WTC11 (cell line): ENCODE measurements at regions not wholly inside any gene's neighbourhood (a gene's known extent, or its start where the extent isn't known, plus 50 kb on each side); places are given as distances from the start of the nearest gene placed in this dataset.

ENCODE experiments used
- CREB1 ChIP-seq: sonication (generic); formaldehyde crosslinking; IDR thresholded peaks from 2 replicates; pipeline ENCODE4 v1.8.0; 2023; ENCODE audit warnings: mild to moderate bottlenecking, missing genetic modification reagents
- CREM ChIP-seq: sonication (generic); formaldehyde crosslinking; IDR thresholded peaks from 2 replicates; pipeline ENCODE4 v1.8.1; 2022; ENCODE audit warnings: mild to moderate bottlenecking, missing genetic modification reagents, moderate library complexity
- ELF4 ChIP-seq: sonication (generic); formaldehyde crosslinking; IDR thresholded peaks from 2 replicates; pipeline ENCODE4 v1.8.1; 2022; ENCODE audit warnings: low read depth, mild to moderate bottlenecking, moderate library complexity, missing genetic modification reagents
- TF ChIP-seq, protein P1 (sequence below): fragments of 200-600 bp; IDR thresholded peaks from 2 replicates; pipeline ENCODE4 v1.8.0; 2022; ENCODE audit warnings: antibody characterized with exemption
- TF ChIP-seq, protein P2 (sequence below): sonication (generic); formaldehyde crosslinking; IDR thresholded peaks from 2 replicates; pipeline ENCODE4 v1.8.0; 2022; ENCODE audit warnings: mild to moderate bottlenecking, missing genetic modification reagents
- TF ChIP-seq, protein P3 (sequence below): sonication (generic); formaldehyde crosslinking; IDR thresholded peaks from 2 replicates; pipeline ENCODE4 v1.8.1; 2023; ENCODE audit warnings: mild to moderate bottlenecking, missing genetic modification reagents
- TF ChIP-seq, protein P4 (sequence below): sonication (generic); formaldehyde crosslinking; IDR thresholded peaks from 2 replicates; pipeline ENCODE4 v1.8.1; 2022; ENCODE audit warnings: low read depth, missing genetic modification reagents, borderline replicate concordance
- TF ChIP-seq, protein P5 (sequence below): sonication (generic); formaldehyde crosslinking; IDR thresholded peaks from 2 replicates; pipeline ENCODE4 v1.8.0; 2022; ENCODE audit warnings: mild to moderate bottlenecking, missing genetic modification reagents
- TF ChIP-seq, protein P6 (sequence below): sonication (generic); formaldehyde crosslinking; IDR thresholded peaks from 2 replicates; pipeline ENCODE4 v1.8.1; 2023; ENCODE audit warnings: mild to moderate bottlenecking, missing genetic modification reagents, borderline replicate concordance

DNA sequence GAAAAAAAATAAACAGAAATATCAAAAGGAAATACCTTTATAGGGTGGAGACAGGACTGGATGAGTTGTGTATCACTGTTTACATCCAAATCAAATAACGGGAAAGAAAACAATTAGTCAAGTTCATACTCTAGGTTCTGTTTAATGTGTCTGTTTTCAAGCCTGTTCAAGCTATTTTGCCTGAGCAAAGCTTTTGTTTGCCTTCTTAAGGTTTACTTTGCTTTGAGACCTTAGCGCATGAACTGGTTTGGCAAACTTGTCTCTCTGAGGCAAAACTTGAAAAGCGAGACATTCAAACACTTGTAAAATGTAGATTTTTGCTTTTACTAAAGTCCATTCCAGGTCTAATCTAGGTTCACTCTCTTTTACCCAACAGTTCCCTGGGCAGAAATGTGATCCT lies 174.1 kb upstream of the RFX3 start:
- TF ChIP-seq, protein P1, sequence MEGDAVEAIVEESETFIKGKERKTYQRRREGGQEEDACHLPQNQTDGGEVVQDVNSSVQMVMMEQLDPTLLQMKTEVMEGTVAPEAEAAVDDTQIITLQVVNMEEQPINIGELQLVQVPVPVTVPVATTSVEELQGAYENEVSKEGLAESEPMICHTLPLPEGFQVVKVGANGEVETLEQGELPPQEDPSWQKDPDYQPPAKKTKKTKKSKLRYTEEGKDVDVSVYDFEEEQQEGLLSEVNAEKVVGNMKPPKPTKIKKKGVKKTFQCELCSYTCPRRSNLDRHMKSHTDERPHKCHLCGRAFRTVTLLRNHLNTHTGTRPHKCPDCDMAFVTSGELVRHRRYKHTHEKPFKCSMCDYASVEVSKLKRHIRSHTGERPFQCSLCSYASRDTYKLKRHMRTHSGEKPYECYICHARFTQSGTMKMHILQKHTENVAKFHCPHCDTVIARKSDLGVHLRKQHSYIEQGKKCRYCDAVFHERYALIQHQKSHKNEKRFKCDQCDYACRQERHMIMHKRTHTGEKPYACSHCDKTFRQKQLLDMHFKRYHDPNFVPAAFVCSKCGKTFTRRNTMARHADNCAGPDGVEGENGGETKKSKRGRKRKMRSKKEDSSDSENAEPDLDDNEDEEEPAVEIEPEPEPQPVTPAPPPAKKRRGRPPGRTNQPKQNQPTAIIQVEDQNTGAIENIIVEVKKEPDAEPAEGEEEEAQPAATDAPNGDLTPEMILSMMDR = no peak
- TF ChIP-seq ELF4 (CRISPR knock-in tag) (no peak), CREM (CRISPR knock-in tag) (no peak), CREB1 (CRISPR knock-in tag) (no peak)
- TF ChIP-seq, protein P2, sequence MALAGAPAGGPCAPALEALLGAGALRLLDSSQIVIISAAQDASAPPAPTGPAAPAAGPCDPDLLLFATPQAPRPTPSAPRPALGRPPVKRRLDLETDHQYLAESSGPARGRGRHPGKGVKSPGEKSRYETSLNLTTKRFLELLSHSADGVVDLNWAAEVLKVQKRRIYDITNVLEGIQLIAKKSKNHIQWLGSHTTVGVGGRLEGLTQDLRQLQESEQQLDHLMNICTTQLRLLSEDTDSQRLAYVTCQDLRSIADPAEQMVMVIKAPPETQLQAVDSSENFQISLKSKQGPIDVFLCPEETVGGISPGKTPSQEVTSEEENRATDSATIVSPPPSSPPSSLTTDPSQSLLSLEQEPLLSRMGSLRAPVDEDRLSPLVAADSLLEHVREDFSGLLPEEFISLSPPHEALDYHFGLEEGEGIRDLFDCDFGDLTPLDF (CRISPR knock-in tag) = no peak
- TF ChIP-seq, protein P3, sequence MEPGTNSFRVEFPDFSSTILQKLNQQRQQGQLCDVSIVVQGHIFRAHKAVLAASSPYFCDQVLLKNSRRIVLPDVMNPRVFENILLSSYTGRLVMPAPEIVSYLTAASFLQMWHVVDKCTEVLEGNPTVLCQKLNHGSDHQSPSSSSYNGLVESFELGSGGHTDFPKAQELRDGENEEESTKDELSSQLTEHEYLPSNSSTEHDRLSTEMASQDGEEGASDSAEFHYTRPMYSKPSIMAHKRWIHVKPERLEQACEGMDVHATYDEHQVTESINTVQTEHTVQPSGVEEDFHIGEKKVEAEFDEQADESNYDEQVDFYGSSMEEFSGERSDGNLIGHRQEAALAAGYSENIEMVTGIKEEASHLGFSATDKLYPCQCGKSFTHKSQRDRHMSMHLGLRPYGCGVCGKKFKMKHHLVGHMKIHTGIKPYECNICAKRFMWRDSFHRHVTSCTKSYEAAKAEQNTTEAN = no peak
- TF ChIP-seq, protein P4, sequence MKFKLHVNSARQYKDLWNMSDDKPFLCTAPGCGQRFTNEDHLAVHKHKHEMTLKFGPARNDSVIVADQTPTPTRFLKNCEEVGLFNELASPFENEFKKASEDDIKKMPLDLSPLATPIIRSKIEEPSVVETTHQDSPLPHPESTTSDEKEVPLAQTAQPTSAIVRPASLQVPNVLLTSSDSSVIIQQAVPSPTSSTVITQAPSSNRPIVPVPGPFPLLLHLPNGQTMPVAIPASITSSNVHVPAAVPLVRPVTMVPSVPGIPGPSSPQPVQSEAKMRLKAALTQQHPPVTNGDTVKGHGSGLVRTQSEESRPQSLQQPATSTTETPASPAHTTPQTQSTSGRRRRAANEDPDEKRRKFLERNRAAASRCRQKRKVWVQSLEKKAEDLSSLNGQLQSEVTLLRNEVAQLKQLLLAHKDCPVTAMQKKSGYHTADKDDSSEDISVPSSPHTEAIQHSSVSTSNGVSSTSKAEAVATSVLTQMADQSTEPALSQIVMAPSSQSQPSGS = no peak
- TF ChIP-seq, protein P5, sequence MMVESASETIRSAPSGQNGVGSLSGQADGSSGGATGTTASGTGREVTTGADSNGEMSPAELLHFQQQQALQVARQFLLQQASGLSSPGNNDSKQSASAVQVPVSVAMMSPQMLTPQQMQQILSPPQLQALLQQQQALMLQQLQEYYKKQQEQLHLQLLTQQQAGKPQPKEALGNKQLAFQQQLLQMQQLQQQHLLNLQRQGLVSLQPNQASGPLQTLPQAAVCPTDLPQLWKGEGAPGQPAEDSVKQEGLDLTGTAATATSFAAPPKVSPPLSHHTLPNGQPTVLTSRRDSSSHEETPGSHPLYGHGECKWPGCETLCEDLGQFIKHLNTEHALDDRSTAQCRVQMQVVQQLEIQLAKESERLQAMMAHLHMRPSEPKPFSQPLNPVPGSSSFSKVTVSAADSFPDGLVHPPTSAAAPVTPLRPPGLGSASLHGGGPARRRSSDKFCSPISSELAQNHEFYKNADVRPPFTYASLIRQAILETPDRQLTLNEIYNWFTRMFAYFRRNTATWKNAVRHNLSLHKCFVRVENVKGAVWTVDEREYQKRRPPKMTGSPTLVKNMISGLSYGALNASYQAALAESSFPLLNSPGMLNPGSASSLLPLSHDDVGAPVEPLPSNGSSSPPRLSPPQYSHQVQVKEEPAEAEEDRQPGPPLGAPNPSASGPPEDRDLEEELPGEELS (CRISPR knock-in tag) = no peak
- TF ChIP-seq, protein P6, sequence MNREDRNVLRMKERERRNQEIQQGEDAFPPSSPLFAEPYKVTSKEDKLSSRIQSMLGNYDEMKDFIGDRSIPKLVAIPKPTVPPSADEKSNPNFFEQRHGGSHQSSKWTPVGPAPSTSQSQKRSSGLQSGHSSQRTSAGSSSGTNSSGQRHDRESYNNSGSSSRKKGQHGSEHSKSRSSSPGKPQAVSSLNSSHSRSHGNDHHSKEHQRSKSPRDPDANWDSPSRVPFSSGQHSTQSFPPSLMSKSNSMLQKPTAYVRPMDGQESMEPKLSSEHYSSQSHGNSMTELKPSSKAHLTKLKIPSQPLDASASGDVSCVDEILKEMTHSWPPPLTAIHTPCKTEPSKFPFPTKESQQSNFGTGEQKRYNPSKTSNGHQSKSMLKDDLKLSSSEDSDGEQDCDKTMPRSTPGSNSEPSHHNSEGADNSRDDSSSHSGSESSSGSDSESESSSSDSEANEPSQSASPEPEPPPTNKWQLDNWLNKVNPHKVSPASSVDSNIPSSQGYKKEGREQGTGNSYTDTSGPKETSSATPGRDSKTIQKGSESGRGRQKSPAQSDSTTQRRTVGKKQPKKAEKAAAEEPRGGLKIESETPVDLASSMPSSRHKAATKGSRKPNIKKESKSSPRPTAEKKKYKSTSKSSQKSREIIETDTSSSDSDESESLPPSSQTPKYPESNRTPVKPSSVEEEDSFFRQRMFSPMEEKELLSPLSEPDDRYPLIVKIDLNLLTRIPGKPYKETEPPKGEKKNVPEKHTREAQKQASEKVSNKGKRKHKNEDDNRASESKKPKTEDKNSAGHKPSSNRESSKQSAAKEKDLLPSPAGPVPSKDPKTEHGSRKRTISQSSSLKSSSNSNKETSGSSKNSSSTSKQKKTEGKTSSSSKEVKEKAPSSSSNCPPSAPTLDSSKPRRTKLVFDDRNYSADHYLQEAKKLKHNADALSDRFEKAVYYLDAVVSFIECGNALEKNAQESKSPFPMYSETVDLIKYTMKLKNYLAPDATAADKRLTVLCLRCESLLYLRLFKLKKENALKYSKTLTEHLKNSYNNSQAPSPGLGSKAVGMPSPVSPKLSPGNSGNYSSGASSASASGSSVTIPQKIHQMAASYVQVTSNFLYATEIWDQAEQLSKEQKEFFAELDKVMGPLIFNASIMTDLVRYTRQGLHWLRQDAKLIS (CRISPR knock-in tag) = no peak
